MM.1S (cell line): ENCODE measurements at regions not wholly inside any gene's neighbourhood (a gene's known extent, or its start where the extent isn't known, plus 50 kb on each side); places are given as distances from the start of the nearest gene placed in this dataset.
A peak's percentile ranks its signal among the peaks of the same experiment; 100 is the strongest.

Experiments used
- DNase-seq: peaks from one replicate; pipeline ENCODE4 v3.0.0-alpha.2; 2015
- H2AFZ ChIP-seq: fragments of 300-600 bp; sonication (generic); 2 replicates; pipeline ENCODE4 v1.6.0; 2016; ENCODE audit warnings: antibody characterized with exemption, low read length
- H3F3A ChIP-seq: fragments of 300-600 bp; sonication (generic); 2 replicates; pipeline ENCODE4 v1.6.1; 2016; ENCODE audit warnings: mild to moderate bottlenecking, antibody characterized with exemption, low read length, moderate library complexity, mixed read lengths; ENCODE audit not compliant: insufficient read depth
- H3K27ac ChIP-seq: fragments of 300-600 bp; sonication (generic); 2 replicates; pipeline ENCODE4 v1.5.1; 2016; ENCODE audit warnings: mild to moderate bottlenecking, low read length
- H3K27me3 ChIP-seq: fragments of 300-600 bp; sonication (generic); replicated peaks from 2 replicates; pipeline ENCODE4 v1.6.0; 2016; ENCODE audit warnings: low read length; ENCODE audit not compliant: insufficient read depth
- H3K36me3 ChIP-seq: fragments of 300-600 bp; sonication (generic); replicated peaks from 2 replicates; pipeline ENCODE4 v1.6.1; 2016; ENCODE audit warnings: mild to moderate bottlenecking, low read length, mixed read lengths; ENCODE audit not compliant: insufficient read depth
- H3K4me1 ChIP-seq: fragments of 300-600 bp; sonication (generic); 2 replicates; pipeline ENCODE4 v1.6.1; 2016; ENCODE audit warnings: low read length, mixed read lengths
- H3K4me2 ChIP-seq: fragments of 300-600 bp; sonication (generic); 2 replicates; pipeline ENCODE4 v1.6.0; 2016; ENCODE audit warnings: low read depth, low read length
- H3K4me3 ChIP-seq: fragments of 300-600 bp; sonication (generic); 2 replicates; pipeline ENCODE4 v1.5.1; 2016; ENCODE audit warnings: low read length, mixed read lengths
- H3K79me2 ChIP-seq: fragments of 300-600 bp; sonication (generic); 2 replicates; pipeline ENCODE4 v1.6.1; 2016; ENCODE audit warnings: mixed run types, low read length, mixed read lengths
- H3K9ac ChIP-seq: fragments of 300-600 bp; sonication (generic); 2 replicates; pipeline ENCODE4 v1.6.1; 2016; ENCODE audit warnings: low read length, mixed read lengths
- H3K9me2 ChIP-seq: fragments of 300-600 bp; sonication (generic); replicated peaks from 2 replicates; pipeline ENCODE4 v1.6.1; 2016; ENCODE audit warnings: mild to moderate bottlenecking, low read length, mixed read lengths; ENCODE audit not compliant: insufficient read depth
- H3K9me3 ChIP-seq: fragments of 300-600 bp; sonication (generic); replicated peaks from 2 replicates; pipeline ENCODE4 v1.6.1; 2016; ENCODE audit warnings: mild to moderate bottlenecking, low read length, mixed read lengths; ENCODE audit not compliant: insufficient read depth
- H4K20me1 ChIP-seq: fragments of 300-600 bp; sonication (generic); 2 replicates; pipeline ENCODE4 v1.6.1; 2016; ENCODE audit warnings: mild to moderate bottlenecking, low read length, moderate library complexity, mixed read lengths; ENCODE audit not compliant: insufficient read depth
- CTCF ChIP-seq: fragments of 300-600 bp; sonication (generic); IDR thresholded peaks from 2 replicates; pipeline ENCODE4 v1.5.1; 2016; ENCODE audit warnings: antibody characterized with exemption, low read length, mixed read lengths
- EZH2 ChIP-seq: fragments of 300-600 bp; sonication (generic); optimal IDR thresholded peaks from 2 replicates; pipeline ENCODE3; 2017; ENCODE audit warnings: low read depth, mild to moderate bottlenecking, antibody characterized with exemption, low read length, mixed read lengths
- EZH2phosphoT487 ChIP-seq: fragments of 300-600 bp; sonication (generic); IDR thresholded peaks from 2 replicates; pipeline ENCODE4 v1.6.1; 2018; ENCODE audit warnings: antibody characterized with exemption, low read length

GRCh38 chrX:10098270-10098713 lies 58.5 kb upstream of the CLCN4 start:
- Histone ChIP-seq H3F3A (peaks cover 10% of the 10 kb centered on the region; the same call in 1 of the 2 replicates), H3K4me2 (peak overlapping the region; percentile 85), H3K9me2 (no peaks in the 10 kb centered on the region), H2AFZ (no peak overlapping the region), H4K20me1 (no peaks in the 10 kb centered on the region), H3K4me1 (peaks cover 16% of the 10 kb centered on the region), H3K27ac (peak overlapping the region; percentile 86), H3K79me2 (peaks cover 38% of the 10 kb centered on the region), H3K9me3 (no peaks in the 10 kb centered on the region), H3K4me3 (peak overlapping the region; percentile 66), H3K36me3 (no peaks in the 10 kb centered on the region; the same call in 1 of the 2 replicates), H3K9ac (peak overlapping the region; percentile 69), H3K27me3 (no peaks in the 10 kb centered on the region)
- no peak for TF ChIP-seq EZH2
- TF ChIP-seq EZH2phosphoT487 = no peak
- TF ChIP-seq CTCF = no peak
- DNase-seq = peak; percentile 83

- Histone ChIP-seq H4K20me1 (no peaks in the 10 kb centered on the region), H3K27me3 (no peaks in the 10 kb centered on the region), H3K4me3 (peak overlapping the region; percentile 66; the same call in 1 of the 2 replicates), H3K79me2 (peaks cover 38% of the 10 kb centered on the region), H3K9ac (no peak overlapping the region; the same call in 1 of the 2 replicates), H3K36me3 (no peaks in the 10 kb centered on the region; the same call in 1 of the 2 replicates), H3K27ac (peak overlapping the region; percentile 86; the same call in 1 of the 2 replicates), H3K9me2 (no peaks in the 10 kb centered on the region), H2AFZ (no peak overlapping the region), H3K4me1 (peaks cover 16% of the 10 kb centered on the region), H3K4me2 (peak overlapping the region; percentile 85), H3K9me3 (no peaks in the 10 kb centered on the region), H3F3A (peaks cover 10% of the 10 kb centered on the region; the same call in 1 of the 2 replicates)
- TF ChIP-seq EZH2phosphoT487 = no peak
- DNase-seq = no peak
These were observed 57.4 kb upstream of the CLCN4 start for GRCh38 chrX:10099411-10099810.

- Histone ChIP-seq H3K4me3 (no peak overlapping the region), H3K4me2 (no peak overlapping the region), H4K20me1 (no peaks in the 10 kb centered on the region), H3K9ac (no peak overlapping the region), H3K9me2 (no peaks in the 10 kb centered on the region), H3K36me3 (no peaks in the 10 kb centered on the region; the same call in 1 of the 2 replicates), H3K4me1 (peaks cover 22% of the 10 kb centered on the region), H3K27ac (no peak overlapping the region), H2AFZ (no peak overlapping the region), H3K27me3 (no peaks in the 10 kb centered on the region), H3K79me2 (peaks cover 47% of the 10 kb centered on the region), H3K9me3 (no peaks in the 10 kb centered on the region), H3F3A (peaks cover 17% of the 10 kb centered on the region; the same call in 1 of the 2 replicates)
- DNase-seq = no peak
- no peak for TF ChIP-seq EZH2phosphoT487
- TF ChIP-seq CTCF = no peak
- no peak for TF ChIP-seq EZH2
These were observed 55.5 kb upstream of the CLCN4 start for GRCh38 chrX:10101269-10101668.

- Histone ChIP-seq H3K4me2 (no peak overlapping the region), H3K9me3 (no peaks in the 10 kb centered on the region), H4K20me1 (no peaks in the 10 kb centered on the region), H3K9ac (no peak overlapping the region), H3K9me2 (no peaks in the 10 kb centered on the region), H3K27me3 (no peaks in the 10 kb centered on the region), H3K4me3 (no peak overlapping the region), H3F3A (peaks cover 26% of the 10 kb centered on the region), H3K27ac (no peak overlapping the region), H3K4me1 (peaks cover 25% of the 10 kb centered on the region), H3K36me3 (no peaks in the 10 kb centered on the region; the same call in 1 of the 2 replicates), H3K79me2 (peaks cover 44% of the 10 kb centered on the region), H2AFZ (no peak overlapping the region)
- TF ChIP-seq EZH2phosphoT487 = no peak
- no peak for TF ChIP-seq CTCF
- TF ChIP-seq EZH2 = no peak
- DNase-seq = no peak
These were observed 54.6 kb upstream of the CLCN4 start for GRCh38 chrX:10102046-10102704.
